ENCODE measurements at regions not wholly inside any gene's neighbourhood (a gene's known extent, or its start where the extent isn't known, plus 50 kb on each side); places are given as distances from the start of the nearest gene placed in this dataset.

- H3K4me1 ChIP-seq (ENCODE audit: insufficient read depth, low read length): peaks cover 22% of the 10 kb centered on the region
- no peaks in the 10 kb centered on the region for H3K9me3 ChIP-seq (ENCODE audit: low read depth, low read length)
- H3K4me3 ChIP-seq (ENCODE audit: insufficient read depth, low read length): no peak overlapping the region
- no peak overlapping the region for H3K4me2 ChIP-seq (ENCODE audit: insufficient read depth, low read length)
- H3K27me3 ChIP-seq (ENCODE audit: insufficient read depth, low read length): no peaks in the 10 kb centered on the region
- H3K36me3 ChIP-seq (ENCODE audit: insufficient read depth, low read length): no peaks in the 10 kb centered on the region
- DNase-seq (ENCODE audit: insufficient read length, low spot score, missing footprints): no peak
- H3K27ac ChIP-seq (ENCODE audit: low read depth, low read length): no peak overlapping the region
- no peak overlapping the region for H2AFZ ChIP-seq (ENCODE audit: low read length)
- no peak for TF ChIP-seq CTCF (IDR thresholded peaks at IDR 0.05; ENCODE audit: extremely low read depth, low read depth, low read length)
- no peaks in the 10 kb centered on the region for H3K79me2 ChIP-seq (ENCODE audit: insufficient read depth, low read length)
- no peaks in the 10 kb centered on the region for H4K20me1 ChIP-seq (ENCODE audit: insufficient read depth, low read length)
Observed at GRCh38 chr12:124177951-124178316, 117.0 kb upstream of the RFLNA start.

GRCh38 chr12:124179936-124180607, 114.8 kb upstream of the RFLNA start:
- TF ChIP-seq CTCF (IDR thresholded peaks at IDR 0.05; ENCODE audit: extremely low read depth, low read depth, low read length): no peak
- no peak for DNase-seq (ENCODE audit: insufficient read length, low spot score, missing footprints)

GRCh38 chr12:124183172-124183571, 111.7 kb upstream of the RFLNA start:
- Histone ChIP-seq H3K9me3 (ENCODE audit: low read depth, low read length) (no peaks in the 10 kb centered on the region), H3K36me3 (ENCODE audit: insufficient read depth, low read length) (no peaks in the 10 kb centered on the region), H3K79me2 (ENCODE audit: insufficient read depth, low read length) (no peaks in the 10 kb centered on the region), H3K4me3 (ENCODE audit: insufficient read depth, low read length) (no peak overlapping the region), H3K27ac (ENCODE audit: low read depth, low read length) (no peak overlapping the region), H4K20me1 (ENCODE audit: insufficient read depth, low read length) (no peaks in the 10 kb centered on the region), H3K27me3 (ENCODE audit: insufficient read depth, low read length) (no peaks in the 10 kb centered on the region), H2AFZ (ENCODE audit: low read length) (no peak overlapping the region), H3K4me1 (ENCODE audit: insufficient read depth, low read length) (no peaks in the 10 kb centered on the region), H3K4me2 (ENCODE audit: insufficient read depth, low read length) (no peak overlapping the region)
- no peak for TF ChIP-seq CTCF (IDR thresholded peaks at IDR 0.05; ENCODE audit: extremely low read depth, low read depth, low read length)
- DNase-seq (ENCODE audit: insufficient read length, low spot score, missing footprints): no peak

More at GRCh38 chr12:124179936-124180607, 114.8 kb upstream of the RFLNA start:
- Histone ChIP-seq H2AFZ (ENCODE audit: low read length) (no peak overlapping the region), H4K20me1 (ENCODE audit: insufficient read depth, low read length) (no peaks in the 10 kb centered on the region), H3K79me2 (ENCODE audit: insufficient read depth, low read length) (no peaks in the 10 kb centered on the region), H3K27me3 (ENCODE audit: insufficient read depth, low read length) (no peaks in the 10 kb centered on the region), H3K27ac (ENCODE audit: low read depth, low read length) (no peak overlapping the region), H3K4me1 (ENCODE audit: insufficient read depth, low read length) (peaks cover 4% of the 10 kb centered on the region), H3K36me3 (ENCODE audit: insufficient read depth, low read length) (no peaks in the 10 kb centered on the region), H3K4me3 (ENCODE audit: insufficient read depth, low read length) (no peak overlapping the region), H3K4me2 (ENCODE audit: insufficient read depth, low read length) (no peak overlapping the region), H3K9me3 (ENCODE audit: low read depth, low read length) (no peaks in the 10 kb centered on the region)

- Histone ChIP-seq H3K4me2 (ENCODE audit: insufficient read depth, low read length) (no peak overlapping the region), H4K20me1 (ENCODE audit: insufficient read depth, low read length) (no peaks in the 10 kb centered on the region), H3K4me3 (ENCODE audit: insufficient read depth, low read length) (no peak overlapping the region), H3K27ac (ENCODE audit: low read depth, low read length) (no peak overlapping the region), H2AFZ (ENCODE audit: low read length) (no peak overlapping the region), H3K79me2 (ENCODE audit: insufficient read depth, low read length) (no peaks in the 10 kb centered on the region), H3K4me1 (ENCODE audit: insufficient read depth, low read length) (no peaks in the 10 kb centered on the region), H3K36me3 (ENCODE audit: insufficient read depth, low read length) (no peaks in the 10 kb centered on the region), H3K27me3 (ENCODE audit: insufficient read depth, low read length) (peaks cover 4% of the 10 kb centered on the region), H3K9me3 (ENCODE audit: low read depth, low read length) (no peaks in the 10 kb centered on the region)
- TF ChIP-seq CTCF (IDR thresholded peaks at IDR 0.05; ENCODE audit: extremely low read depth, low read depth, low read length): no peak
- peak; percentile 27 for DNase-seq (ENCODE audit: insufficient read length, low spot score, missing footprints)
Observed at GRCh38 chr12:124184456-124184855, 110.4 kb upstream of the RFLNA start.
